Cerebellar cortex (tissue), 1 donor: ENCODE measurements at regions not wholly inside any gene's neighbourhood (a gene's known extent, or its start where the extent isn't known, plus 50 kb on each side); places are given as distances from the start of the nearest gene placed in this dataset.

Source experiments
- DNase-seq: peaks from one replicate; pipeline ENCODE4 v3.0.0-alpha.2; 2015; ENCODE audit warnings: low spot score

DNA sequence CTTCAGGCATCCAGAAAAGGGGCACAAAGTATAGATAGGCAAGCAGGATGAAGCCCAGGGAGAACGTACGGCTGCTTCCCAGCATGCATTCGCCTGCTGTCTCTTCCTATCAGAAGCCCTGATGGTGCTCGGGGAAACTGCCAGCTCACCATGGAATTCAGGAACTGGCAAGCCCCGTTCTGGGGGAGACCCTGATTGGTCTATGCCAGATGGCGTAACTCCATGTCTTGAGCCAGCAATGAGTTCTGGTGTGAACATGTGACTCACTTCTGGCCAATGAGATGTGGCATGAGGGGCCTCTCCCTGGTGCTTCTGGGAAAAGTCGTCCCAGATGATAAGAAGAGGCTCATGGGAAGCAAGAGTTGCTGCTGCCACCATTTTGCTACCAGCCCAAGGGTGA is 270.8 kb downstream of the BCL11B start:
- DNase-seq: no peak

DNA sequence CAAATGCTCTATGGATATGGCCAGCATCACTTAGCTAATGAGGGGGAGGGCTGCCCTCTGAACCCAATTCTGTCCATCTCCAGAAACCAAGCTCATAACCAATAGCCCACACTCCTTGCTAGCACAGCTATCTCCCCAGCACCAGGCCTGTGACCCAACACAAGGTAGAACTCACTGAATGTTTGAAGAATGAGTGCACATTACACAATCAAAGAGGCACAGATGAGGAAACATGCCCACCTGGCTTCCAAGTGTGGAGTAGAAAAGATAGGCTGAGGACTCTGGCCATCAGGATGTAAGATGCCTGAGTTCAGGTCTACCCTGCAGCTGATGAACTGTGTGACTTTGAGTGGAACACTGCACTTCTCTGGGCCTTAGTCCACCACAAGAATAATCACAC is 268.4 kb downstream of the BCL11B start:
- no peak for DNase-seq

- DNase-seq: no peak
These were observed 267.9 kb downstream of the BCL11B start for GRCh38 chr14:99004112-99004511.

DNA sequence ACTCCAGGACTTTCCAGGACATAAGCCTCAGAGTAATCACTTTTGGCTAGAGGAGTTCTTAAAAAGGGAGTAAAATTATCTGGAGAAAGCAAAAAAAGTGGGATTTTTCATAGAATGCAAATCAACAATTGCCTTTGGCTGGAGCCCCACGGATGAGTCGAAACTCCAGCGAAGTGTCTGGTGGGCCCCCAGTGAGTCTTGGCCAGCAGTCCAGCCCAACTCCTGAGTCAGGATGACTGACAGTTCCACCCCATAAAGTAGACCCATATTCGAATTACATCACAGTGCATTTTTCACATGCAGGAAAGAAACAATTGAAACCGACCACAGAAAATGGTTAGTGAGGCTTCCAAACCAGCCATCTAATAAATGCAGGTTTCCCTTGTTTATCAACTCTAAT is 265.7 kb downstream of the BCL11B start:
- DNase-seq: no peak

- DNase-seq: no peak
These were observed 264.2 kb downstream of the BCL11B start for GRCh38 chr14:99007795-99008194.

GRCh38 chr14:99009871-99010270 is 262.1 kb downstream of the BCL11B start:
- DNase-seq: no peak

DNA sequence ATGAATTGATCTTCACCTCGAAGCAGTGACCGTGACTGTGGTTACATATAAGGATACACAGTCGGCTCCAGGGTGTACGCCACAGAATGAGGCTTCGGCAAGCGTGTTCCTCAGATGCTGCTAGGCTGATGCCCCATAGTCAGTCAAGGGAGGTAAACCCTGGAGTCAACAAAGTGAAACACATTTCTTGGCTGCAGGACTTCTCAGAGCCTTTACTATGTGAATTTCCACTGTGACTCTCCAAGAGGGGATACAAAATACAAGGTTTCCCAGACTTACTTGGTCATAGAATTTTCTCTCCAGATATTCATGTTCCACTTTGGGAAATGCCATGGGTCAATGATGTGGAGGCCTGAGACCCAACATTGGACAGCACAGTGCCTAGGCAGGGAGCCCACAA is 260.6 kb downstream of the BCL11B start:
- DNase-seq: no peak

- no peak for DNase-seq
These were observed 259.3 kb downstream of the BCL11B start for GRCh38 chr14:99012703-99013102.

DNA sequence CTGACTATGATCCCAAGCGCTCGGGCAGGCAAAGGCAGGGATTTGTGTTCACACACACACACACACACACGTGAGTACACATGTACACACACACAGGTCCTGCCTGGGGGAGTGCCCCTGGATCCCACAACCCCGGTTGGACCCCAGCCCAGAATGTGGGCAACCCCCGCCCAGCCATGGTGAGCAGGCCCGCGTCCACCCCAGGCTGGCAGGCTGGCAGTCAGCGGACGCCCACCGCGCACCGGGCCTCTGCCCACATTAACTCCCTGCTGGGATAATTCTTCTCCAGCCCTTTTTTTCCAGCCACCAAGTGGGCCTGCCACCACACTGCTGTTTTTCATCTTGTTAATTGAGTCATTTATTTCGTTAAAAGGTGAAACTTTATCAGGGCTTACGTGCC is 256.2 kb downstream of the BCL11B start:
- no peak for DNase-seq

- no peak for DNase-seq
These were observed 248.6 kb downstream of the BCL11B start for GRCh38 chr14:99023371-99023770.

DNA sequence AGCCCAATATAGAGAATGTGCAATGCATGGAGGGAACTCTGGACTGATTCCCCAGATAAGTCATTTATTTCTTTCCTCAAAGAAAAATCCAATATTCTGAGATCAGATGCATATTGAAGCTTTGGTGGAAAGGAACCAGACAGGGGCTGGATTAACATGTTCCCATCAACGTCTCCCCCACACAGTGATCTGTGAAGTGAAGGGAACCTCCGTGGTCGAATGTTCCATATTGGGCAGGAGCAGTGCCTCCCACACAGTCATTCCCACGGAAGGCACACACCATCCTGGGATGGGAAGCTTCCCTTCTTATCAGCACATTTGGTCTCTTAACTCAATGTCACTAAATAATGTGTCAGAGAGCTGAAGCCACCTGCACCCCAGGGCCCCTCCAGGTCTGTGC is 247.1 kb downstream of the BCL11B start:
- no peak for DNase-seq

DNA sequence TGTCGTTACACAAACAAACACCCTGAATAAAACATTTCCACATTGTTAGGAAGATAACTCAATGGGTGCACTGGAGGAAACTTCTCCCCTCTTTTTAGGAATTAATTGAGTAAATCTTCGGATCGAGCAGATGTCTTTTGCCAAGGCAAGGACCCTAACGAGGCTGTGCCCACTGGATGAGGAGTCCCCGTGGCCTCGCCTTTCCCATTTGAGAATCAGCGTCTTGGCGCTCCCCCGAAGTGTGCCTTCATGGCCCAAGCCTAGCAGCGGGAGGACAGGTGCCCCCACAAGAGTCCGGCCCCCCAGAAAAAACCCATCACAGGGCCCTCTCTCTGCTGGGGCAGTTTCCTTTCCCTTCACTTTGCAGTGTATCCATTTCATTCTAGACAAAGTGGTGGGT is 246.6 kb downstream of the BCL11B start:
- no peak for DNase-seq

GRCh38 chr14:99026471-99026870 is 245.5 kb downstream of the BCL11B start:
- no peak for DNase-seq

GRCh38 chr14:99028041-99028440 is 244.0 kb downstream of the BCL11B start:
- DNase-seq: no peak

- no peak for DNase-seq
These were observed 243.5 kb downstream of the BCL11B start for GRCh38 chr14:99028521-99028920.

DNA sequence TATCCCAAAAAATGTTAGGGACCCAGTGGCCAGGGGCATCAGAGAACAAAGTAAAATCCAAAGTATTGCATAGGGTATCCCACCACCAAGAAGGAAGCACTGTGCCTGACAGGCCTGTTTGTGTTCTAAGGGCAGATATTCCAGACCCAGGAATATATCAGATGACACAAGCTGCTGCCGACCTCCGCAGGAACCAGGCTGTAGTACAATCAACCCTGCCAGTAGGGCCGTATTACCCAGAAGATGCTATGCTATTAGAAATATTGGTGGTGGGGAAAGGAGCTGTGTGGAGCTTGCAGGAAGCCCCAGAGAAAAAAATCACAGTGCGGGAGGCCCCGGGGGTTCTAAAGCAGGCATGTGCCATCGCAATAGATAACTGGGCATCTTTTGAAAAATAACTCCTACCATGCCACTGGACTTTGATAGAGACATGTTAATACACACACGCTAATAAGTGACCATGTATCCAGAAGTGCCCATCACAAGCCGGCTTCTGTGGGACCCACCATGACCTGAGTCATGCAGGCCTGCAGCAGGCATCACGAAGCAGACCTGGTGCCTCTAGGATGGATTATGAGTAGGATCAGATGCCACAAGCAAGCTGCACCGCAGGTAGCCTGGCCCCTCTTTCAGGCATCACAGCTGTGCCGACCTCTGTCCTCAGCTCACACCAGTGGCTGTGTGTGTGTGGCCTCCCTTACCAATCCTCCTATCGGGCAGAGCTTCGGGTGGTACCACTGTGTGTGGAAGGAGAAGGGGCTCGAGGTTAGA is 242.7 kb downstream of the BCL11B start:
- DNase-seq: no peak

DNA sequence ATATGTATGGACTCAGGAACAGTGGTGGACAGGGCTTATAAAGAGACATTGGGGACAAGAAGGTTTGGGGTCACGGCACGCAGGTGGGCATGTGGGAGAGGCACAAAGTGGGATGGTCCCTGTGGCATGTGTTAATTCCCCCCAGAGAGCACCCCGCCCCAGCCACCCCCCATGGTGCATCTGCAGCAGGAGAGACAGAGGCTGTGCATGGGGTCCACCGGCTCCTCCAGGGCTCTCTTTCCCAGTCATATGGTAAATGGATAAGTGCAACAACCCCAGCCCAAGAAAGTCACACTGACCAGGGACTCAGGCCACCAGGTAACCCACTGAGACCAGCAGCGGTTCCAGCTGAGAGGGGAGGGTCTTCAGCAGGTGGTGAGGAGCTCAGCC is 242.1 kb downstream of the BCL11B start:
- no peak for DNase-seq

DNA sequence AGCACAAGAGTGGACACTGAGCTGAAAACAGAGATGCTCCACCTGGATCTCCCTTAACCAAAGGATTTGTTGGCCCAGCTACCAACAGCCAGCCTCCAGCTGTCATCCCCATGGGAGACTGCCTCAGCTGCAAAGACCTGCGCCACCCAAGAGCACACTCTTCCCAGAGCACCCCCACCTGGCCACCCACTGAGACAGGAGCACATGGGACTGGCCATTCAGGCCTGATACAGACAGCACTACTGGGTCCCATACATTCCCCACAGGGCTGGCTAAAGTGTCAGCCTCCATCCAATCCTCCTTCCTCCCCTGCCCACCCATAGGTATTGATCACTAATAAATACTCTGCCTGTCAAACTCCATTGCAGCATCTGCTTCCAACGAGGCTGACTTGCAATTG is 241.5 kb downstream of the BCL11B start:
- no peak for DNase-seq

GRCh38 chr14:99032759-99033158 is 239.2 kb downstream of the BCL11B start:
- no peak for DNase-seq

DNA sequence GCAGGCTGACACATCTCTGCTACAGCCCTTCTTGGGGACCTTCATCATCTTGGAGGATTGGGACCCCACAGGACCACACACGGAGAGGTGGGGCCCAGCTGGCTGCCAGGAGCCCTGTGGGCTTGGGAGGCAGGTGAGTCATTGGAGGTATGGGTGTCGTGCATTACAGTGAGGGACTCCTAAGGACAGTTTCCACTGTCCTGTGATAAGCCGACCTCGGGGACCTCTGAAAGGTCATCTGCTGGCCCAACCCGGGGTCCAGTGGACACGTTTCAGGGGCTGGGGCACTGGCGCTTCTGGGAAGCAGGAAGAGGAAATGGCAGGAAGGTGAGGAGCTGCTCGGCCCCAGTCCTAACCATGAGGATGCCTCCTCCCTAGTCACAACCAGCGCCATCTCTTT is 238.0 kb downstream of the BCL11B start:
- no peak for DNase-seq

DNA sequence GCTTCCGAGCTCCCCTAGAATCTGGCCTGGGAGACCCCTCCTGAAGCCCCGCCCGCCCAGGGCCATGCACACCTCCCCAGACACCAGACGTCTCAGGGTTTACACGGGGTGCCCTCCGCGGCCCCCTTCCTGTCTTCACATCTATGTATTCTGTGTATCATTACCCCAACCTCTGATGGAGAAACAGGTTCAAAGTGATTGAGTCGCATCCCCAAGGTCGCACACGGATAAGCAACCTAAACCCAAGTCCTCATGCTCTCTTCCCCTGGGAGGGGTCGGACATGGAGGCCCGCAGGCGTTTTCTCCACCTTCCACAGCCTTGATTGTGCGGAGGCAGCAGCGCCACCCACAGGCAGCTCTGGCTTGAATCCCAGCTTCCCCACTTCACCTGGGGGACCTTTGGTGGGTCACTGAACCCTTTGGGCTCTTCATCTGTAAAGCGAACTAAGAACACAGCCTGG is 237.3 kb downstream of the BCL11B start:
- DNase-seq: no peak

DNA sequence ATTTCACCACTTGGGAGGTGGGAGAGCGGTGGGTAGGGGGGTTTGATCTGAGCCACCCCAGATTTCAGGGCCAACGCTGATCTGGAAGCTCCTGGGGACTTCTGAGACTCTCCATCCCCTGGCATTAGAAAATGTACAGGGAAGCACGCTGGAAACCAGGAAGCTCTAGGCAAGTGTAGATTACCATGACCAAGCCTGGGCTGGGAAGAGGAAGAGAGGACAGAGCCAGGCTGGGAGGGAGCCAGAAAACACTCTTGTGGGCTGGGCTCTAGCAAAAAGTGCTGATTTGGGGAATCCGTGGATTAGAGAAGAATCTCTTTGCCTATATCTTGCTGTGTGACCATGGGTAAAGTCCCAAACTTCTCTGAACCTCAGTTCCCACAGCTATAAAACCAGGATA is 236.7 kb downstream of the BCL11B start:
- DNase-seq: peak; percentile 4

GRCh38 chr14:99035712-99036610 is 236.0 kb downstream of the BCL11B start:
- DNase-seq: peak; percentile 21
